HepG2 (cell line): ENCODE measurements at regions not wholly inside any gene's neighbourhood (a gene's known extent, or its start where the extent isn't known, plus 50 kb on each side); places are given as distances from the start of the nearest gene placed in this dataset.

Source experiments
- E2F5 ChIP-seq: sonication (generic); formaldehyde crosslinking; conservative IDR thresholded peaks from 2 replicates; pipeline ENCODE4 v1.4.0; 2020; ENCODE audit warnings: missing genetic modification reagents
- FOXK2 ChIP-seq: fragments of 450-650 bp; IDR thresholded peaks from 2 replicates; pipeline ENCODE4 v1.6.1; 2016
- GABPA ChIP-seq, 2 experiments: IDR thresholded peaks; 2 replicates each; pipeline ENCODE4 v1.6.1; 2011 to 2016; ENCODE audit warnings: low read depth in 2 of 2, low read length in 1 of 2, missing biosample characterization in 1 of 2, missing genetic modification characterization in 1 of 2
- NR1H2 ChIP-seq: sonication (generic); formaldehyde crosslinking; IDR thresholded peaks from 2 replicates; pipeline ENCODE4 v1.8.1; 2022; ENCODE audit warnings: low read depth, missing genetic modification reagents, borderline replicate concordance
- ZNF615 ChIP-seq: sonication (generic); formaldehyde crosslinking; IDR thresholded peaks from 2 replicates; pipeline ENCODE4 v1.5.0; 2020; ENCODE audit warnings: mild to moderate bottlenecking, missing genetic modification reagents, borderline replicate concordance

GRCh38 chr10:120372917-120373316 lies 84.1 kb upstream of the PLPP4 start:
- TF ChIP-seq ZNF615, result no peak
- TF ChIP-seq GABPA (IDR thresholded peaks at IDR 0.05; ENCODE audit: low read depth, low read length), result no peak
- TF ChIP-seq GABPA (CRISPR knock-in tag; IDR thresholded peaks at IDR 0.05; ENCODE audit: low read depth), result no peak
- TF ChIP-seq NR1H2, result no peak
- TF ChIP-seq E2F5 (CRISPR knock-in tag), result no peak
- no peak for TF ChIP-seq FOXK2
